Fibroblast of lung (primary cell): ENCODE measurements at regions not wholly inside any gene's neighbourhood (a gene's known extent, or its start where the extent isn't known, plus 50 kb on each side); places are given as distances from the start of the nearest gene placed in this dataset.

ENCODE experiments used
- DNase-seq, 2 donors: peaks; one replicate each; pipeline versions ENCODE4 v3.0.0 to v3.0.0-alpha.2; 2010; ENCODE audit warnings: low read depth in 2 of 2
- H2AFZ ChIP-seq: 2 replicates; pipeline ENCODE4 v1.5.1; 2012; ENCODE audit warnings: low read length, control low read depth, inconsistent platforms
- H3K27ac ChIP-seq: 2 replicates; pipeline ENCODE4 v1.5.1; 2011; ENCODE audit warnings: low read length, control low read depth; ENCODE audit not compliant: insufficient read depth
- H3K27me3 ChIP-seq: 2 replicates; pipeline ENCODE4 v1.5.1; 2011; ENCODE audit warnings: mild to moderate bottlenecking, low read length; ENCODE audit not compliant: control insufficient read depth, insufficient read depth
- H3K36me3 ChIP-seq: 2 replicates; pipeline ENCODE4 v1.5.1; 2011; ENCODE audit warnings: low read length; ENCODE audit not compliant: control insufficient read depth, insufficient read depth
- H3K4me1 ChIP-seq: 2 replicates; pipeline ENCODE4 v1.5.1; 2011; ENCODE audit warnings: low read length; ENCODE audit not compliant: control insufficient read depth, insufficient read depth; ENCODE audit errors: extremely low read depth
- H3K4me2 ChIP-seq: 2 replicates; pipeline ENCODE4 v1.5.1; 2011; ENCODE audit warnings: low read length, control low read depth; ENCODE audit not compliant: insufficient read depth; ENCODE audit errors: extremely low read depth
- H3K4me3 ChIP-seq, 4 experiments: fragments of 200-600 bp in 1 of 4; sonication (generic) in 1 of 4; replicated peaks in 1 of 4; 2 replicates each; pipeline ENCODE4 v1.5.1; 2011 to 2016; ENCODE audit warnings: low read length in 4 of 4, low read depth in 3 of 4, mild to moderate bottlenecking in 3 of 4, control low read depth in 2 of 4, inconsistent platforms in 1 of 4, mixed read lengths in 1 of 4; ENCODE audit not compliant: insufficient read depth in 1 of 4; ENCODE audit errors: control extremely low read depth in 1 of 4
- H3K79me2 ChIP-seq: 2 replicates; pipeline ENCODE4 v1.5.1; 2012; ENCODE audit warnings: mild to moderate bottlenecking, low read length, inconsistent platforms; ENCODE audit not compliant: control insufficient read depth, insufficient read depth
- H3K9ac ChIP-seq: 2 replicates; pipeline ENCODE4 v1.5.1; 2011; ENCODE audit warnings: mild to moderate bottlenecking, low read length, control low read depth; ENCODE audit not compliant: insufficient read depth
- H3K9me3 ChIP-seq: 2 replicates; pipeline ENCODE4 v1.5.1; 2012; ENCODE audit warnings: low read depth, low read length; ENCODE audit not compliant: control insufficient read depth, insufficient read depth
- H4K20me1 ChIP-seq: 2 replicates; pipeline ENCODE4 v1.5.1; 2011; ENCODE audit warnings: low read length; ENCODE audit not compliant: control insufficient read depth, insufficient read depth; ENCODE audit errors: extremely low read depth
- CTCF ChIP-seq, 2 donors: IDR thresholded peaks in 1 of 2; conservative IDR thresholded peaks in 1 of 2; 1 replicate in 1 of 2; 2 replicates in 1 of 2; pipeline ENCODE4 v1.5.1; 2011 to 2012; ENCODE audit warnings: low read length in 2 of 2, control low read depth in 1 of 2, inconsistent platforms in 1 of 2, low read depth in 1 of 2, mild to moderate bottlenecking in 1 of 2
- EZH2 ChIP-seq: IDR thresholded peaks from 2 replicates; pipeline ENCODE4 v1.5.1; 2012; ENCODE audit warnings: low read length, control low read depth, mild to moderate bottlenecking; ENCODE audit errors: missing control alignments

DNA sequence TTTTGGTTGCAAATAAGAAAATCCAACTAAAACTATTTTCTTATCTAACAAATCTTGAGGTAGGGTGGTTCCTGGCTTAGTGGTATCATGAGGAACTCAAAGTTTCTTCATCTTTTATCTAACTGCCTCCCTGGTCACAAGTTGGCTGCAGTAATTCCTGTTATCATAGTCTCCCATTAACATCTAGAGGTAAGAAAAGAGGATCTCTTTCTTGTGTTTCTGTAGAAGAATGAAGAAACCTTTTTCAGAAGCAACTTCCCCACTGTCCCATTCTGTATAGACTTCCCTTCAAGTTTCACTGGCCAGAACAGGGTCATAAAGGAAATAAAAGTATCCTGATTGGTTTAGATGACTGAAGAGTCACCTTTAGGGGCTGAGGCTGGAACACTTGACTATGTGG is 81.8 kb upstream of the ELL2 start:
- H4K20me1 ChIP-seq = no peaks in the 10 kb centered on the region

DNA sequence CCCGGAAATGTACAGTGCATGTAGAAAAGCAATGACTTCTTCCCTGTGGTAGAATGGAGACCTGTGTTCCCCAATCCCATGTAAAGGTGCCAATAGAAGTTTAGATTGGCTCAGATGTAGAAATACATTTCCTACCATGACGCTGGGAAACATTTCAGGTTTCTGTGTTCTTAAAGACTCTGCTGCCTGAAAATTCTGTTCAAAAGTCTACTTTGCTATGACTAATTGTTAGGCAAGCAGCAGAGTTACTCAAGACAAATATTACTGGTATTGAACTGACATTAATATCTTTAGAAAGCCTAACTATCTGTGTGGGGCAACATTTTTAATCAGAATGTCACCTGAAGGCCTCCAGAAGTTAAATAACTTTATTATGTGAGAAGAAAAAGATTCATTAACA is 75.5 kb upstream of the ELL2 start:
- H3K4me2 ChIP-seq = no peak overlapping the region
- DNase-seq = peak; percentile 53 to 58
- H3K27ac ChIP-seq = no peak overlapping the region

More for the DNA sequence above, 81.8 kb upstream of the ELL2 start:
- no peaks in the 10 kb centered on the region for H3K27me3 ChIP-seq
- no peak overlapping the region for H3K9ac ChIP-seq
- no peak overlapping the region for H3K4me3 ChIP-seq
- no peaks in the 10 kb centered on the region for H3K79me2 ChIP-seq
- DNase-seq = no peak
- H3K4me1 ChIP-seq = no peaks in the 10 kb centered on the region
- no peaks in the 10 kb centered on the region for H3K9me3 ChIP-seq
- H3K36me3 ChIP-seq = no peaks in the 10 kb centered on the region
- H2AFZ ChIP-seq = no peak overlapping the region
- no peak overlapping the region for H3K4me2 ChIP-seq
- no peak overlapping the region for H3K27ac ChIP-seq
- TF ChIP-seq CTCF (conservative IDR thresholded peaks at IDR 0.05 in 1 of 2, IDR thresholded peaks at IDR 0.05 in 1 of 2; ENCODE audit: low read depth in 1 of 2, low read length in 2 of 2) = no peak

GRCh38 chr5:96036301-96036700 is 74.7 kb upstream of the ELL2 start:
- Histone ChIP-seq H3K27me3 (no peaks in the 10 kb centered on the region), H3K4me3 (no peak overlapping the region), H3K9ac (no peak overlapping the region), H3K27ac (no peak overlapping the region), H2AFZ (no peak overlapping the region), H3K4me1 (peaks cover 5% of the 10 kb centered on the region), H4K20me1 (no peaks in the 10 kb centered on the region), H3K9me3 (no peaks in the 10 kb centered on the region), H3K36me3 (no peaks in the 10 kb centered on the region), H3K79me2 (no peaks in the 10 kb centered on the region), H3K4me2 (no peak overlapping the region)
- TF ChIP-seq CTCF (conservative IDR thresholded peaks at IDR 0.05 in 1 of 2, IDR thresholded peaks at IDR 0.05 in 1 of 2; ENCODE audit: low read depth in 1 of 2, low read length in 2 of 2) (no peak), EZH2 (no peak)
- DNase-seq = no peak

More for the DNA sequence above, 75.5 kb upstream of the ELL2 start:
- H4K20me1 ChIP-seq = no peaks in the 10 kb centered on the region
- H3K79me2 ChIP-seq = no peaks in the 10 kb centered on the region
- no peak overlapping the region for H3K4me3 ChIP-seq
- no peaks in the 10 kb centered on the region for H3K9me3 ChIP-seq
- H3K9ac ChIP-seq = no peak overlapping the region
- no peaks in the 10 kb centered on the region for H3K27me3 ChIP-seq
- H3K36me3 ChIP-seq = no peaks in the 10 kb centered on the region
- H2AFZ ChIP-seq = no peak overlapping the region
- H3K4me1 ChIP-seq = peaks cover 2% of the 10 kb centered on the region
- TF ChIP-seq EZH2 (no peak), CTCF (conservative IDR thresholded peaks at IDR 0.05 in 1 of 2, IDR thresholded peaks at IDR 0.05 in 1 of 2; ENCODE audit: low read depth in 1 of 2, low read length in 2 of 2) (no peak)
